ENCODE measurements at regions not wholly inside any gene's neighbourhood (a gene's known extent, or its start where the extent isn't known, plus 50 kb on each side); places are given as distances from the start of the nearest gene placed in this dataset.

- H3K4me3 ChIP-seq (ENCODE audit: low read depth, low read length): no peak overlapping the region
- no peak for DNase-seq (ENCODE audit: low read depth)
- TF ChIP-seq, protein P1, sequence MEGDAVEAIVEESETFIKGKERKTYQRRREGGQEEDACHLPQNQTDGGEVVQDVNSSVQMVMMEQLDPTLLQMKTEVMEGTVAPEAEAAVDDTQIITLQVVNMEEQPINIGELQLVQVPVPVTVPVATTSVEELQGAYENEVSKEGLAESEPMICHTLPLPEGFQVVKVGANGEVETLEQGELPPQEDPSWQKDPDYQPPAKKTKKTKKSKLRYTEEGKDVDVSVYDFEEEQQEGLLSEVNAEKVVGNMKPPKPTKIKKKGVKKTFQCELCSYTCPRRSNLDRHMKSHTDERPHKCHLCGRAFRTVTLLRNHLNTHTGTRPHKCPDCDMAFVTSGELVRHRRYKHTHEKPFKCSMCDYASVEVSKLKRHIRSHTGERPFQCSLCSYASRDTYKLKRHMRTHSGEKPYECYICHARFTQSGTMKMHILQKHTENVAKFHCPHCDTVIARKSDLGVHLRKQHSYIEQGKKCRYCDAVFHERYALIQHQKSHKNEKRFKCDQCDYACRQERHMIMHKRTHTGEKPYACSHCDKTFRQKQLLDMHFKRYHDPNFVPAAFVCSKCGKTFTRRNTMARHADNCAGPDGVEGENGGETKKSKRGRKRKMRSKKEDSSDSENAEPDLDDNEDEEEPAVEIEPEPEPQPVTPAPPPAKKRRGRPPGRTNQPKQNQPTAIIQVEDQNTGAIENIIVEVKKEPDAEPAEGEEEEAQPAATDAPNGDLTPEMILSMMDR (conservative IDR thresholded peaks at IDR 0.05; ENCODE audit: low read depth, low read length): no peak
These were observed 50.3 kb downstream of the PTGR3 start for GRCh38 chr18:75158465-75159237.

DNA sequence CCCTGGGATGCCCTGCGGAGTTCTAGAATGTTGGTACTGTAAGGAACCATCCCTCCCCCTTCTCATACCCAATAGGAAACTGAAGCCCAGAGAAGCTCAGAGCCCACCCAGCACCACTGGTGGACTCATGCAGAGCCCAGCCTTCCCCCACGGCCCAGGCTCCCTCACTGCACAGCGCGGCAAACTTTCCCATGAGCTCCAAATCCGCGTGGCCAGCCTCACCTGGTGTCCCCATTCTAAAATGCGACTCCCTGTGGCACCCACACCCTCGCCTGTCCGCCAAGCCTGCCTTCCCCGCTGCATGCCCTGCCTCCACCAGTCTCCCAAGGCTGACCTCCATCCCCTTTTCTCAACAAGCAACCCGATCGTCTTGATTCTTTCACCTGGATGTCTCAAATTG is 51.1 kb downstream of the PTGR3 start:
- no peak for DNase-seq (ENCODE audit: low read depth)

GRCh38 chr18:75157381-75157780 is 51.6 kb downstream of the PTGR3 start:
- H3K4me3 ChIP-seq (ENCODE audit: low read depth, low read length): no peak overlapping the region
- DNase-seq (ENCODE audit: low read depth): no peak
- TF ChIP-seq, protein P1 (conservative IDR thresholded peaks at IDR 0.05; ENCODE audit: low read depth, low read length): no peak

More for the DNA sequence above, 51.1 kb downstream of the PTGR3 start:
- TF ChIP-seq, protein P1 (conservative IDR thresholded peaks at IDR 0.05; ENCODE audit: low read depth, low read length): no peak
- H3K4me3 ChIP-seq (ENCODE audit: low read depth, low read length): no peak overlapping the region

GRCh38 chr18:75156831-75157230 is 52.1 kb downstream of the PTGR3 start:
- no peak overlapping the region for H3K4me3 ChIP-seq (ENCODE audit: low read depth, low read length)
- DNase-seq (ENCODE audit: low read depth): no peak
- TF ChIP-seq, protein P1 (conservative IDR thresholded peaks at IDR 0.05; ENCODE audit: low read depth, low read length): no peak

DNA sequence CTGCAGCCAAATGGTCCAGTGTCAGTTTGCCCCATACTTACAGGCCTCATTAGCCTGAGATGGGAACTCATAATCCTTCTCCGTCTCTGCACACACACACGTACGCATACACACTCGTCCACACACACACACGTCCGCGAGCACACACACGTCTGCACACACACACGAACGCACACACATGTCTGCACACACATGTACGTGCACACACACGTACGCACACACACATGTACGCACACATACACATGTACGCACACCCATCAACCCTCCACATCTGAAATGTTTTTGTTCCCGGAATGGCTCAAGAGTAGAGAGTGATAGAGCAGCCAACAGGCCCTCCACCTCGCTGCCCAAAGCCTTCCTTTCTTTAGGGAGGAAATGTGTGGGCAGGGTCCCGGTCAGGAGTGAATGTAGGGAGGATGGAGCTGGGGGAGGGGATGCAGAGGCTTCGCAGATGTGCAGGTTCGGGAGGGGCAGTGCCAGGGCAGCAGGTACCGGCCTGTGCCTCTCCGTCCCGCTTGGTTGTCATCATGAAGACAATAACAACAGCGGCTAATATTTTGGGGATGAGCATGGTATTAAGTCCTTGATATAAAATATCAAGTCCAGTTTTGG is 52.7 kb downstream of the PTGR3 start:
- no peak overlapping the region for H3K4me3 ChIP-seq (ENCODE audit: low read depth, low read length)
- TF ChIP-seq, protein P1 (conservative IDR thresholded peaks at IDR 0.05; ENCODE audit: low read depth, low read length): no peak
- no peak for DNase-seq (ENCODE audit: low read depth)

DNA sequence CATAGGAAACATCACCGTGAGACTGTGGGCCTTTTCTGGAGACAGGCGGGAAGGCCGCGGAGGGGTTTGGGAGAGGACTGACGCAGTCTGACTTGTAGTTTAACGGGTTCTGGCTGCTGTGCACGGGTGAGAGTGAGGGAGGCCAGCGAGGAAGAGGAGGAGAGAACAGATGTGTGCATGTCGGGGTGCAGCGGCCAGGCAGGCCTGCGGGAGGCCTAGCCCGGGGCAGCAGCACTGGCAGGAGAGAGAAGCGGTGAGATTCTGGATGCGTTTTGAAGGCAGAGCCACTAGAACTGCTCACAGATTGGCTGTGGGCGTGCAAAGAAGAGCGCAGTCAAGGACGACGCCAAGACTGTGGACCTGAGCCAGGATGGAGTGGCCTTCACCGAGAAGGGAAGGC is 53.9 kb downstream of the PTGR3 start:
- TF ChIP-seq, protein P1 (conservative IDR thresholded peaks at IDR 0.05; ENCODE audit: low read depth, low read length): no peak
- DNase-seq (ENCODE audit: low read depth): no peak
- no peak overlapping the region for H3K4me3 ChIP-seq (ENCODE audit: low read depth, low read length)

DNA sequence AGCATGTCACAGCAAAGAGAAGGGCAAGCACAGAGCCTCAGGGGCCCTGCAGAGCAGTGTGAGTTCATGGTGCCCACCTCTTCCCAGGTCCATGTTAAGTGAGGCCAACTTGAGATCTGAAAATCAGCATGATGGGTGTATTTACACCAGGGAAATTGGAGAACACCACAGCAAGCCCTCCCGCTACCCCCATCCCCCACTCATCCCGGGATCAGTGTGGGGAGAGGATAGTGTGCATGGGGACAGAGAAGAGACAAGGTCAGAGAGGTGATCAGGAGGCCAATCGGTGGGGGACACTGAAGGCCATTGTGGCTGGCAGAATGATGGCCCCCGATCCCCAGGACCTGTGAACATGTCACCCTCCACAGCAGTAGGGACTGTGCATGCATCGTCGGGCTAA is 54.7 kb downstream of the PTGR3 start:
- no peak overlapping the region for H3K4me3 ChIP-seq (ENCODE audit: low read depth, low read length)
- no peak for DNase-seq (ENCODE audit: low read depth)
- TF ChIP-seq, protein P1 (conservative IDR thresholded peaks at IDR 0.05; ENCODE audit: low read depth, low read length): no peak

Measured in choroid plexus epithelial cell (primary cell).